DND-41 (cell line): ENCODE measurements at regions not wholly inside any gene's neighbourhood (a gene's known extent, or its start where the extent isn't known, plus 50 kb on each side); places are given as distances from the start of the nearest gene placed in this dataset.

ENCODE experiments used
- EZH2 ChIP-seq: IDR thresholded peaks from 3 replicates; pipeline ENCODE4 v1.6.1; 2012; ENCODE audit warnings: borderline replicate concordance, low read depth, mild to moderate bottlenecking, moderate library complexity, low read length, inconsistent platforms; ENCODE audit not compliant: severe bottlenecking
- TF ChIP-seq, protein P1 (sequence below): IDR thresholded peaks from 2 replicates; pipeline ENCODE4 v1.5.1; 2012; ENCODE audit warnings: borderline replicate concordance, low read length, moderate library complexity, mild to moderate bottlenecking; ENCODE audit not compliant: poor library complexity, severe bottlenecking; ENCODE audit errors: extremely low read depth

DNA sequence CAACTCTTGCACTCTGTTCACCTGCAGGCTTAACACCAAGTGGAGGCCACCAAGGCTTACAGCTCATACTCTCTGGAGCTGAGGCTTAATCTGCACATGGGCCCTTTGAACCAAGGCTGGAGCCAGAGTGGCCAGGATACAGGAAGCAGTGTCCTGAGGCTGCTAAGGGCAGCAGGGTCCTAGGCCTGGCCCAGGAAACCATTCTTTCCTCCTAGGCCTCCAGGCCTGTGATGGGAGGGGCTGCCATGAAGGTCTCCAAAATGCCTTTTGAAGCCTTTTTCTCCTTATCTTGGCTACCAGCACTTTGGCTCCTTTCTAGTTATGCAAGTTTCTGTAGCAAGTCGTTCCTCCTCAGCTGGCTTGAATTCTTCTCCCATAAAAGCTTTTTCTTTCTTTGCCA, 68.0 kb upstream of the GNAI1 start:
- TF ChIP-seq, protein P1, sequence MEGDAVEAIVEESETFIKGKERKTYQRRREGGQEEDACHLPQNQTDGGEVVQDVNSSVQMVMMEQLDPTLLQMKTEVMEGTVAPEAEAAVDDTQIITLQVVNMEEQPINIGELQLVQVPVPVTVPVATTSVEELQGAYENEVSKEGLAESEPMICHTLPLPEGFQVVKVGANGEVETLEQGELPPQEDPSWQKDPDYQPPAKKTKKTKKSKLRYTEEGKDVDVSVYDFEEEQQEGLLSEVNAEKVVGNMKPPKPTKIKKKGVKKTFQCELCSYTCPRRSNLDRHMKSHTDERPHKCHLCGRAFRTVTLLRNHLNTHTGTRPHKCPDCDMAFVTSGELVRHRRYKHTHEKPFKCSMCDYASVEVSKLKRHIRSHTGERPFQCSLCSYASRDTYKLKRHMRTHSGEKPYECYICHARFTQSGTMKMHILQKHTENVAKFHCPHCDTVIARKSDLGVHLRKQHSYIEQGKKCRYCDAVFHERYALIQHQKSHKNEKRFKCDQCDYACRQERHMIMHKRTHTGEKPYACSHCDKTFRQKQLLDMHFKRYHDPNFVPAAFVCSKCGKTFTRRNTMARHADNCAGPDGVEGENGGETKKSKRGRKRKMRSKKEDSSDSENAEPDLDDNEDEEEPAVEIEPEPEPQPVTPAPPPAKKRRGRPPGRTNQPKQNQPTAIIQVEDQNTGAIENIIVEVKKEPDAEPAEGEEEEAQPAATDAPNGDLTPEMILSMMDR: no peak
- no peak for TF ChIP-seq EZH2
